Ramos (cell line): ENCODE measurements at regions not wholly inside any gene's neighbourhood (a gene's known extent, or its start where the extent isn't known, plus 50 kb on each side); places are given as distances from the start of the nearest gene placed in this dataset.

Experiments used
- in situ Hi-C: fragments of 300-500 bp; cut with MboI; formaldehyde crosslinking; loops from one replicate; pipeline ENCODE4 v1.14.3; 2022; ENCODE audit warnings: low sequenced_read_pairs; ENCODE audit not compliant: unreplicated experiment

GRCh38 chr16:6560306-6561100 lies 772.1 kb upstream of the RBFOX1 start:
- in situ Hi-C loops: no loop called here

- in situ Hi-C loops: no loop called here
These were observed 774.0 kb upstream of the RBFOX1 start for GRCh38 chr16:6558661-6559060.

GRCh38 chr16:6558126-6558525 lies 774.5 kb upstream of the RBFOX1 start:
- in situ Hi-C loops: no loop called here

- in situ Hi-C loops: no loop called here
These were observed 775.2 kb upstream of the RBFOX1 start for GRCh38 chr16:6557353-6558023.

- in situ Hi-C loops: no loop called here
These were observed 783.2 kb upstream of the RBFOX1 start for GRCh38 chr16:6549415-6549814.

- in situ Hi-C loops: no loop called here
These were observed 784.1 kb upstream of the RBFOX1 start for GRCh38 chr16:6548507-6548906.

GRCh38 chr16:6547131-6547530 lies 785.5 kb upstream of the RBFOX1 start:
- in situ Hi-C loops: no loop called here

- in situ Hi-C loops: no loop called here
These were observed 787.3 kb upstream of the RBFOX1 start for GRCh38 chr16:6545329-6545728.

- in situ Hi-C loops: no loop called here
These were observed 791.4 kb upstream of the RBFOX1 start for GRCh38 chr16:6541267-6541666.

- in situ Hi-C loops: no loop called here
These were observed 796.2 kb upstream of the RBFOX1 start for GRCh38 chr16:6536411-6536810.

- in situ Hi-C loops: no loop called here
These were observed 801.6 kb upstream of the RBFOX1 start for GRCh38 chr16:6531067-6531466.

- in situ Hi-C loops: no loop called here
These were observed 804.4 kb upstream of the RBFOX1 start for GRCh38 chr16:6528217-6528616.

- in situ Hi-C loops: no loop called here
These were observed 805.0 kb upstream of the RBFOX1 start for GRCh38 chr16:6527646-6528045.

GRCh38 chr16:6524501-6524900 lies 808.1 kb upstream of the RBFOX1 start:
- in situ Hi-C loops: no loop called here

- in situ Hi-C loops: no loop called here
These were observed 815.5 kb upstream of the RBFOX1 start for GRCh38 chr16:6517020-6517720.

- in situ Hi-C loops: no loop called here
These were observed 820.1 kb upstream of the RBFOX1 start for GRCh38 chr16:6512512-6512911.

GRCh38 chr16:6510261-6510660 lies 822.4 kb upstream of the RBFOX1 start:
- in situ Hi-C loops: no loop called here

- in situ Hi-C loops: no loop called here
These were observed 833.2 kb upstream of the RBFOX1 start for GRCh38 chr16:6499413-6499812.

GRCh38 chr16:6498858-6499257 lies 833.8 kb upstream of the RBFOX1 start:
- in situ Hi-C loops: no loop called here

- in situ Hi-C loops: no loop called here
These were observed 835.6 kb upstream of the RBFOX1 start for GRCh38 chr16:6496996-6497395.

GRCh38 chr16:6495486-6496210 lies 837.0 kb upstream of the RBFOX1 start:
- in situ Hi-C loops: no loop called here
